HepG2 (cell line): ENCODE measurements at regions not wholly inside any gene's neighbourhood (a gene's known extent, or its start where the extent isn't known, plus 50 kb on each side); places are given as distances from the start of the nearest gene placed in this dataset.

Experiments used
- ATAC-seq: fragments of 200-7000 bp; cut with Tn5 transposase; 3 replicates; pipeline ENCODE4 v1.9.1; 2020; ENCODE audit warnings: mild to moderate bottlenecking, moderate library complexity
- BruUV-seq: library from RNA; stranded (reverse); fragments of 400-500 nt; replicated peaks from 2 replicates; lab custom pipeline; 2021; lab: Mats Ljungman, UMichigan
- CTCF ChIA-PET: fragments of 300-600 bp; formaldehyde crosslinking; extraction: SDS; loops from one replicate; lab custom pipeline; 2021; ENCODE audit warnings: low total read pairs, inconsistent platforms, low intra/inter-chr PET ratio; lab: Yijun Ruan, JAX
- POLR2A ChIA-PET: fragments of 350-600 bp; sonication (Branson Sonifier 250); formaldehyde crosslinking; loops from one replicate; lab custom pipeline; 2020; ENCODE audit warnings: antibody characterized with exemption, inconsistent platforms; lab: Yijun Ruan, JAX
- DNase-seq: peaks from one replicate; pipeline ENCODE4 v3.0.0-alpha.2; 2015; ENCODE audit warnings: low spot score
- FAIRE-seq: peaks from 3 replicates; lab custom pipeline; 2011; peaks lifted over from hg19 to GRCh38; lab: Jason Lieb, UNC
- H2AFZ ChIP-seq: one replicate; pipeline ENCODE4 v1.6.1; 2011; ENCODE audit warnings: low read length, inconsistent platforms
- H3K27ac ChIP-seq: fragments of 300-600 bp; 3 replicates; pipeline ENCODE4 v1.8.0; 2011; ENCODE audit warnings: mixed run types, mild to moderate bottlenecking, mixed read lengths, low read length, inconsistent platforms; ENCODE audit not compliant: insufficient read depth; ENCODE audit errors: extremely low read length
- H3K27me3 ChIP-seq, 2 experiments: fragments of 200-600 bp in 1 of 2; 2 replicates in 1 of 2; 3 replicates in 1 of 2; pipeline versions ENCODE4 v1.6.0 to v1.8.0; 2011; ENCODE audit warnings: low read length in 2 of 2, mild to moderate bottlenecking in 2 of 2, moderate library complexity in 2 of 2, inconsistent platforms in 1 of 2; ENCODE audit not compliant: insufficient read depth in 2 of 2, control insufficient read depth in 1 of 2
- H3K36me3 ChIP-seq, 2 experiments: fragments of 200-600 bp in 1 of 2; replicated peaks in 1 of 2; 2 replicates in 1 of 2; 3 replicates in 1 of 2; pipeline versions ENCODE4 v1.5.1 to v1.8.0; 2011; ENCODE audit warnings: low read length in 2 of 2, inconsistent platforms in 1 of 2; ENCODE audit not compliant: insufficient read depth in 2 of 2, control insufficient read depth in 1 of 2
- H3K4me1 ChIP-seq: 2 replicates; pipeline ENCODE4 v1.5.1; 2012; ENCODE audit warnings: low read length, inconsistent platforms; ENCODE audit not compliant: insufficient read depth
- H3K4me2 ChIP-seq: 2 replicates; pipeline ENCODE4 v1.6.0; 2011; ENCODE audit warnings: low read depth, low read length, inconsistent platforms
- H3K4me3 ChIP-seq, 3 experiments: fragments of 200-600 bp in 1 of 3; sonication (generic), shearing (Covaris generic) in 1 of 3; replicated peaks in 1 of 3; 2 replicates each; pipeline ENCODE4 v1.5.1; 2011 to 2016; ENCODE audit warnings: low read length in 3 of 3, inconsistent platforms in 2 of 3, low read depth in 2 of 3, mild to moderate bottlenecking in 2 of 3, control low read depth in 1 of 3, mixed read lengths in 1 of 3; ENCODE audit not compliant: insufficient read depth in 1 of 3
- H3K79me2 ChIP-seq: one replicate; pipeline ENCODE4 v1.6.1; 2011; ENCODE audit warnings: low read length, inconsistent platforms; ENCODE audit not compliant: insufficient read depth
- H3K9ac ChIP-seq: 2 replicates; pipeline ENCODE4 v1.6.0; 2011; ENCODE audit warnings: mild to moderate bottlenecking, low read depth, low read length, inconsistent platforms; ENCODE audit not compliant: insufficient read depth
- H3K9me3 ChIP-seq: 2 replicates; pipeline ENCODE4 v1.5.1; 2012; ENCODE audit warnings: mild to moderate bottlenecking, low read length
- H4K20me1 ChIP-seq: 2 replicates; pipeline ENCODE4 v1.6.0; 2011; ENCODE audit warnings: inconsistent platforms, mild to moderate bottlenecking, low read length, moderate library complexity; ENCODE audit not compliant: insufficient read depth
- CREB1 ChIP-seq, 2 experiments: fragments of 450-650 bp in 1 of 2; IDR thresholded peaks; 2 replicates each; pipeline ENCODE4 v1.6.1; 2016 to 2017; ENCODE audit warnings: control low read depth in 1 of 2, mild to moderate bottlenecking in 1 of 2, missing compliant biosample characterization in 1 of 2, missing genetic modification characterization in 1 of 2
- ETV6 ChIP-seq: sonication (generic); formaldehyde crosslinking; conservative IDR thresholded peaks from 2 replicates; pipeline ENCODE4 v1.4.0; 2020; ENCODE audit warnings: missing genetic modification reagents
- PHF5A ChIP-seq: IDR thresholded peaks from one replicate; pipeline ENCODE4 v1.6.1; 2018; ENCODE audit warnings: low read depth, missing genetic modification reagents; ENCODE audit not compliant: unreplicated experiment
- POLR2AphosphoS5 ChIP-seq: IDR thresholded peaks from 2 replicates; pipeline ENCODE4 v1.6.1; 2012; ENCODE audit warnings: low read depth, low read length
- RFX3 ChIP-seq: IDR thresholded peaks from 2 replicates; pipeline ENCODE4 v1.6.1; 2016; ENCODE audit warnings: missing biosample characterization, missing genetic modification reagents
- SP1 ChIP-seq, 2 experiments: fragments of 450-650 bp in 1 of 2; sonication (generic) in 1 of 2; formaldehyde crosslinking in 1 of 2; IDR thresholded peaks; 2 replicates each; pipeline versions ENCODE4 v1.4.0 to v1.6.1; 2016 to 2020; ENCODE audit warnings: missing genetic modification reagents in 1 of 2
- ZBTB46 ChIP-seq: sonication (generic); formaldehyde crosslinking; IDR thresholded peaks from 2 replicates; pipeline ENCODE4 v1.4.0; 2020; ENCODE audit warnings: mild to moderate bottlenecking, missing genetic modification reagents, borderline replicate concordance
- WGBS: methylation state at CpG from one replicate; pipeline ENCODE4 v1.1.6; 2017; ENCODE audit warnings: low lambda C conversion rate; 5-methylcytosine and 5-hydroxymethylcytosine counted together
- in situ Hi-C: cut with HindIII; loops from 2 replicates; pipeline ENCODE4 v1.10.0; 2017; ENCODE audit warnings: low pct_unique_long_range_greater_than_20kb; ENCODE audit not compliant: extremely low pct_ligation_motif_present
- intact Hi-C: fragments of 100-400 bp; cut with micrococcal nuclease; formaldehyde crosslinking; loops from one replicate; pipeline ENCODE4 v1.10.0; 2022; ENCODE audit not compliant: unreplicated experiment

- Histone ChIP-seq H3K9me3 (no peaks in the 10 kb centered on the region), H3K4me1 (no peaks in the 10 kb centered on the region), H3K79me2 (no peaks in the 10 kb centered on the region), H2AFZ (no peak overlapping the region), H3K4me2 (no peak overlapping the region), H3K9ac (no peak overlapping the region), H3K27ac (no peak overlapping the region), H3K4me3 (no peak overlapping the region), H3K27me3 (no peaks in the 10 kb centered on the region; a peak in 1 of 5 replicates), H3K36me3 (no peaks in the 10 kb centered on the region), H4K20me1 (no peaks in the 10 kb centered on the region)
- DNase-seq (no peak), ATAC-seq (no peak), FAIRE-seq (no peak)
- in situ Hi-C loops, result no loop called here
- no TSS peak for BruUV-seq
- ChIA-PET POLR2A (no interaction called here), CTCF (no interaction called here)
- intact Hi-C loops, result loop anchor here (10.0 kb wide), 1 partner anchor 1259 kb away; no protein-coding TSS in a partner anchor
- WGBS, result 0% methylated on average over 3 of the region's 3 CpGs
- TF ChIP-seq ETV6 (CRISPR knock-in tag) (no peak), RFX3 (CRISPR knock-in tag) (peak; percentile 56; the same call in 1 of the 2 replicates)
Observed at GRCh38 chr5:62093976-62094375, 212.0 kb upstream of the KIF2A start.

GRCh38 chr5:62097361-62097760 lies 208.6 kb upstream of the KIF2A start:
- intact Hi-C loops, result loop anchor here (10.0 kb wide), 1 partner anchor 1263 kb away; no protein-coding TSS in a partner anchor
- POLR2A ChIA-PET, result no interaction called here
- no peak for TF ChIP-seq ZBTB46 (CRISPR knock-in tag)
- TF ChIP-seq PHF5A, result no peak
- no peak for TF ChIP-seq POLR2AphosphoS5
- no peak for TF ChIP-seq SP1 (IDR thresholded peaks at IDR 0.05)
- no peak for TF ChIP-seq SP1 (CRISPR knock-in tag; IDR thresholded peaks at IDR 0.05)
- peak; percentile 52 for TF ChIP-seq CREB1 (IDR thresholded peaks at IDR 0.05)
- TF ChIP-seq CREB1 (CRISPR knock-in tag; IDR thresholded peaks at IDR 0.05), result no peak

More at GRCh38 chr5:62097361-62097760, 208.6 kb upstream of the KIF2A start:
- BruUV-seq, result no TSS peak
- in situ Hi-C loops, result no loop called here
- no peak overlapping the region for H3K4me2 ChIP-seq
- DNase-seq (no peak), ATAC-seq (no peak), FAIRE-seq (no peak)
- no peaks in the 10 kb centered on the region for H3K4me1 ChIP-seq
- no peak overlapping the region for H3K4me3 ChIP-seq
- no peaks in the 10 kb centered on the region for H3K36me3 ChIP-seq
- H2AFZ ChIP-seq, result no peak overlapping the region
- no peaks in the 10 kb centered on the region for H4K20me1 ChIP-seq
- H3K9me3 ChIP-seq, result no peaks in the 10 kb centered on the region
- no peak overlapping the region for H3K27ac ChIP-seq
- no peak overlapping the region for H3K9ac ChIP-seq
- 3% methylated on average over 5 of the region's 5 CpGs for WGBS
- no peaks in the 10 kb centered on the region; a peak in 1 of 5 replicates for H3K27me3 ChIP-seq
- H3K79me2 ChIP-seq, result no peaks in the 10 kb centered on the region
- CTCF ChIA-PET, result no interaction called here
